Keratinocyte (primary cell): ENCODE measurements at regions not wholly inside any gene's neighbourhood (a gene's known extent, or its start where the extent isn't known, plus 50 kb on each side); places are given as distances from the start of the nearest gene placed in this dataset.

ENCODE experiments used
- CTCF ChIP-seq, 3 experiments: IDR thresholded peaks in 1 of 3; conservative IDR thresholded peaks in 1 of 3; optimal IDR thresholded peaks in 1 of 3; 2 replicates in 2 of 3; 3 replicates in 1 of 3; pipeline versions ENCODE3 to v1.5.1; 2011; ENCODE audit warnings: low read length in 3 of 3, mild to moderate bottlenecking in 3 of 3, moderate library complexity in 2 of 3, control low read depth in 1 of 3, inconsistent platforms in 1 of 3; ENCODE audit not compliant: insufficient read depth in 2 of 3; ENCODE audit errors: extremely low read depth in 1 of 3
- EZH2 ChIP-seq: IDR thresholded peaks from one replicate; pipeline ENCODE4 v1.6.1; 2012; ENCODE audit warnings: inconsistent platforms, mild to moderate bottlenecking, low read length, moderate library complexity

GRCh38 chr3:68055215-68055614, 400.8 kb upstream of the SUCLG2 start:
- TF ChIP-seq CTCF (optimal IDR thresholded peaks at IDR 0.05 in 1 of 3, IDR thresholded peaks at IDR 0.05 in 1 of 3, conservative IDR thresholded peaks at IDR 0.05 in 1 of 3; ENCODE audit: extremely low read depth in 1 of 3, insufficient read depth in 2 of 3, low read length in 3 of 3) (no peak), EZH2 (no peak)
